Neural cell (in vitro differentiated cells): ENCODE measurements at regions not wholly inside any gene's neighbourhood (a gene's known extent, or its start where the extent isn't known, plus 50 kb on each side); places are given as distances from the start of the nearest gene placed in this dataset.

Source experiments
- EP300 ChIP-seq: fragments of 450-650 bp; conservative IDR thresholded peaks from 2 replicates; pipeline ENCODE4 v1.6.1; 2014; ENCODE audit warnings: antibody characterized with exemption, mild to moderate bottlenecking, moderate library complexity; ENCODE audit not compliant: poor library complexity, severe bottlenecking
- EZH2 ChIP-seq: fragments of 200-600, 300-800 bp; shearing (Covaris generic), sonication (generic); IDR thresholded peaks from 2 replicates; pipeline ENCODE4 v1.6.1; 2014; ENCODE audit warnings: antibody characterized with exemption, low read length, borderline replicate concordance, mild to moderate bottlenecking; ENCODE audit not compliant: insufficient read depth, poor library complexity, severe bottlenecking
- POLR2AphosphoS5 ChIP-seq: IDR thresholded peaks from 2 replicates; pipeline ENCODE4 v1.6.1; 2012
- REST ChIP-seq: IDR thresholded peaks from 2 replicates; pipeline ENCODE4 v1.6.1; 2012; ENCODE audit warnings: borderline replicate concordance
- TF ChIP-seq, protein P1 (sequence below): fragments of 450-650 bp; IDR thresholded peaks from 2 replicates; pipeline ENCODE4 v1.5.1; 2014; ENCODE audit warnings: antibody characterized with exemption, mild to moderate bottlenecking, moderate library complexity; ENCODE audit not compliant: poor library complexity, severe bottlenecking

DNA sequence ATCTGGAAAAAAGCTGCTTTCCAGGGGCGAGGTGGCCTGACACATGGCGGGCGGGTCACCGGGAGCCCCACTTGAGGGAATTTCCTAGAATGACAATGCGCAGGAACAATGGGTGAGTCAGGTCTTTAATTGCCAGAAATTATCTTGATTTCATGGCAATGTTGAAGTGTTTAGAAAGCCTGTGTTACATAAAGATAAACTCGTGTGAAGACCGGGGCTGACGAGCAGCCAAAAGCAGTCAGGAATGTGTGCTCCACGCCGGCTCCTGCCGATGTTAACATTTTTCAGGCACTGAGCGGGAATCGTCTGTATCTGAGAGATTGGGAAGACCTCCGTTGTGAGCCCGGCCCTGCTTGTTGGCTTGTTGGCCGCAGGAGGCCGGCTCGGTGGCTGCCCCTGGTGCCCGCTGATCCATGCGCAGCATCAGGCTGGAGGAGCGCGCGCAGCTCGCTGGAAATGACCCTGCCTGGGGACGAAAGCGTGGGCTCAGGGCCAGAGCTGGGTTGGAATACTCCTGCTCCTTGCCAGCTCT, 353.1 kb downstream of the FOXL1 start:
- no peak for TF ChIP-seq EP300
- TF ChIP-seq EZH2 = no peak
- TF ChIP-seq, protein P1, sequence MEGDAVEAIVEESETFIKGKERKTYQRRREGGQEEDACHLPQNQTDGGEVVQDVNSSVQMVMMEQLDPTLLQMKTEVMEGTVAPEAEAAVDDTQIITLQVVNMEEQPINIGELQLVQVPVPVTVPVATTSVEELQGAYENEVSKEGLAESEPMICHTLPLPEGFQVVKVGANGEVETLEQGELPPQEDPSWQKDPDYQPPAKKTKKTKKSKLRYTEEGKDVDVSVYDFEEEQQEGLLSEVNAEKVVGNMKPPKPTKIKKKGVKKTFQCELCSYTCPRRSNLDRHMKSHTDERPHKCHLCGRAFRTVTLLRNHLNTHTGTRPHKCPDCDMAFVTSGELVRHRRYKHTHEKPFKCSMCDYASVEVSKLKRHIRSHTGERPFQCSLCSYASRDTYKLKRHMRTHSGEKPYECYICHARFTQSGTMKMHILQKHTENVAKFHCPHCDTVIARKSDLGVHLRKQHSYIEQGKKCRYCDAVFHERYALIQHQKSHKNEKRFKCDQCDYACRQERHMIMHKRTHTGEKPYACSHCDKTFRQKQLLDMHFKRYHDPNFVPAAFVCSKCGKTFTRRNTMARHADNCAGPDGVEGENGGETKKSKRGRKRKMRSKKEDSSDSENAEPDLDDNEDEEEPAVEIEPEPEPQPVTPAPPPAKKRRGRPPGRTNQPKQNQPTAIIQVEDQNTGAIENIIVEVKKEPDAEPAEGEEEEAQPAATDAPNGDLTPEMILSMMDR = no peak
- TF ChIP-seq REST = no peak
- no peak for TF ChIP-seq POLR2AphosphoS5
